ENCODE measurements at regions not wholly inside any gene's neighbourhood (a gene's known extent, or its start where the extent isn't known, plus 50 kb on each side); places are given as distances from the start of the nearest gene placed in this dataset.

- no peak for DNase-seq (ENCODE audit: low read depth)
- no peak overlapping the region for H3K4me3 ChIP-seq (ENCODE audit: low read length)
- no peak for TF ChIP-seq CTCF (conservative IDR thresholded peaks at IDR 0.05; ENCODE audit: low read depth, low read length)
Measured at GRCh38 chr5:159705948-159706347, 210.3 kb upstream of the ADRA1B start.

GRCh38 chr5:159708090-159708489 lies 208.2 kb upstream of the ADRA1B start:
- no peak overlapping the region for H3K4me3 ChIP-seq (ENCODE audit: low read length)
- no peak for TF ChIP-seq CTCF (conservative IDR thresholded peaks at IDR 0.05; ENCODE audit: low read depth, low read length)
- no peak for DNase-seq (ENCODE audit: low read depth)

GRCh38 chr5:159712672-159713071 lies 203.6 kb upstream of the ADRA1B start:
- no peak overlapping the region for H3K4me3 ChIP-seq (ENCODE audit: low read length)
- DNase-seq (ENCODE audit: low read depth): no peak
- TF ChIP-seq CTCF (conservative IDR thresholded peaks at IDR 0.05; ENCODE audit: low read depth, low read length): no peak

GRCh38 chr5:159713254-159713653 lies 203.0 kb upstream of the ADRA1B start:
- TF ChIP-seq CTCF (conservative IDR thresholded peaks at IDR 0.05; ENCODE audit: low read depth, low read length): no peak
- no peak for DNase-seq (ENCODE audit: low read depth)
- H3K4me3 ChIP-seq (ENCODE audit: low read length): no peak overlapping the region

- H3K4me3 ChIP-seq (ENCODE audit: low read length): no peak overlapping the region
- no peak for DNase-seq (ENCODE audit: low read depth)
- no peak for TF ChIP-seq CTCF (conservative IDR thresholded peaks at IDR 0.05; ENCODE audit: low read depth, low read length)
Measured at GRCh38 chr5:159713773-159714172, 202.5 kb upstream of the ADRA1B start.

- DNase-seq (ENCODE audit: low read depth): no peak
Measured at GRCh38 chr5:159725475-159725874, 190.8 kb upstream of the ADRA1B start.

GRCh38 chr5:159727167-159727566 lies 189.1 kb upstream of the ADRA1B start:
- TF ChIP-seq CTCF (conservative IDR thresholded peaks at IDR 0.05; ENCODE audit: low read depth, low read length): peak; percentile 11
- no peak overlapping the region for H3K4me3 ChIP-seq (ENCODE audit: low read length)
- DNase-seq (ENCODE audit: low read depth): no peak

More at GRCh38 chr5:159725475-159725874, 190.8 kb upstream of the ADRA1B start:
- H3K4me3 ChIP-seq (ENCODE audit: low read length): no peak overlapping the region
- no peak for TF ChIP-seq CTCF (conservative IDR thresholded peaks at IDR 0.05; ENCODE audit: low read depth, low read length)

Measured in retinal pigment epithelial cell (primary cell).